ENCODE measurements at regions not wholly inside any gene's neighbourhood (a gene's known extent, or its start where the extent isn't known, plus 50 kb on each side); places are given as distances from the start of the nearest gene placed in this dataset.

- Histone ChIP-seq H3K4me3 (ENCODE audit: low read length in 3 of 3) (no peak overlapping the region), H3K9me3 (ENCODE audit: control insufficient read depth in 2 of 3, insufficient read depth in 1 of 3, low read length in 3 of 3) (no peaks in the 10 kb centered on the region), H3K4me1 (ENCODE audit: control insufficient read depth in 2 of 3, insufficient read depth in 2 of 3, low read depth in 1 of 3, low read length in 3 of 3) (no peaks in the 10 kb centered on the region), H3K36me3 (ENCODE audit: control insufficient read depth in 2 of 3, insufficient read depth in 3 of 3, low read length in 3 of 3) (no peaks in the 10 kb centered on the region), H3K27me3 (ENCODE audit: control insufficient read depth, insufficient read depth, low read length) (no peaks in the 10 kb centered on the region), H3K9ac (ENCODE audit: low read length in 3 of 3) (no peak overlapping the region), H3K27ac (ENCODE audit: low read depth in 2 of 2, low read length in 2 of 2) (no peak overlapping the region)
- intact Hi-C loops (cut with DNase I) = no loop called here
- DNase-seq = no peak
- no peak for FAIRE-seq
- TF ChIP-seq CTCF (IDR thresholded peaks at IDR 0.05; ENCODE audit: borderline replicate concordance, extremely low read depth, insufficient read depth) = no peak
Measured at GRCh38 chr6:26292709-26293108, 72.3 kb upstream of the BTN3A2 start.

- intact Hi-C loops (cut with DNase I) = no loop called here
- Histone ChIP-seq H3K9me3 (ENCODE audit: control insufficient read depth in 2 of 3, insufficient read depth in 1 of 3, low read length in 3 of 3) (no peaks in the 10 kb centered on the region), H3K4me1 (ENCODE audit: control insufficient read depth in 2 of 3, insufficient read depth in 2 of 3, low read depth in 1 of 3, low read length in 3 of 3) (no peaks in the 10 kb centered on the region), H3K27ac (ENCODE audit: low read depth in 2 of 2, low read length in 2 of 2) (no peak overlapping the region), H3K27me3 (ENCODE audit: control insufficient read depth, insufficient read depth, low read length) (no peaks in the 10 kb centered on the region), H3K9ac (ENCODE audit: low read length in 3 of 3) (no peak overlapping the region), H3K36me3 (ENCODE audit: control insufficient read depth in 2 of 3, insufficient read depth in 3 of 3, low read length in 3 of 3) (no peaks in the 10 kb centered on the region), H3K4me3 (ENCODE audit: low read length in 3 of 3) (no peak overlapping the region)
- DNase-seq = no peak
- no peak for TF ChIP-seq CTCF (IDR thresholded peaks at IDR 0.05; ENCODE audit: borderline replicate concordance, extremely low read depth, insufficient read depth)
- FAIRE-seq = no peak
Measured at GRCh38 chr6:26294302-26294701, 70.7 kb upstream of the BTN3A2 start.

GRCh38 chr6:26295691-26296555 is 69.1 kb upstream of the BTN3A2 start:
- intact Hi-C loops (cut with DNase I) = no loop called here
- TF ChIP-seq CTCF (IDR thresholded peaks at IDR 0.05; ENCODE audit: borderline replicate concordance, extremely low read depth, insufficient read depth) = no peak
- H3K27me3 ChIP-seq (ENCODE audit: control insufficient read depth, insufficient read depth, low read length) = no peaks in the 10 kb centered on the region
- no peak overlapping the region for H3K4me3 ChIP-seq (ENCODE audit: low read length in 3 of 3)
- no peak for DNase-seq
- no peaks in the 10 kb centered on the region for H3K4me1 ChIP-seq (ENCODE audit: control insufficient read depth in 2 of 3, insufficient read depth in 2 of 3, low read depth in 1 of 3, low read length in 3 of 3)
- H3K9ac ChIP-seq (ENCODE audit: low read length in 3 of 3) = no peak overlapping the region
- no peaks in the 10 kb centered on the region for H3K9me3 ChIP-seq (ENCODE audit: control insufficient read depth in 2 of 3, insufficient read depth in 1 of 3, low read length in 3 of 3)
- no peak for FAIRE-seq
- no peak overlapping the region for H3K27ac ChIP-seq (ENCODE audit: low read depth in 2 of 2, low read length in 2 of 2)
- no peaks in the 10 kb centered on the region for H3K36me3 ChIP-seq (ENCODE audit: control insufficient read depth in 2 of 3, insufficient read depth in 3 of 3, low read length in 3 of 3)

GRCh38 chr6:26296556-26296856 is 68.5 kb upstream of the BTN3A2 start:
- no peak for DNase-seq
- intact Hi-C loops (cut with DNase I) = no loop called here
- TF ChIP-seq CTCF (IDR thresholded peaks at IDR 0.05; ENCODE audit: borderline replicate concordance, extremely low read depth, insufficient read depth) = no peak
- Histone ChIP-seq H3K9me3 (ENCODE audit: control insufficient read depth in 2 of 3, insufficient read depth in 1 of 3, low read length in 3 of 3) (no peaks in the 10 kb centered on the region), H3K36me3 (ENCODE audit: control insufficient read depth in 2 of 3, insufficient read depth in 3 of 3, low read length in 3 of 3) (no peaks in the 10 kb centered on the region), H3K27me3 (ENCODE audit: control insufficient read depth, insufficient read depth, low read length) (no peaks in the 10 kb centered on the region), H3K4me1 (ENCODE audit: control insufficient read depth in 2 of 3, insufficient read depth in 2 of 3, low read depth in 1 of 3, low read length in 3 of 3) (no peaks in the 10 kb centered on the region), H3K27ac (ENCODE audit: low read depth in 2 of 2, low read length in 2 of 2) (no peak overlapping the region), H3K9ac (ENCODE audit: low read length in 3 of 3) (no peak overlapping the region), H3K4me3 (ENCODE audit: low read length in 3 of 3) (no peak overlapping the region)
- FAIRE-seq = no peak

All from kidney (tissue), 13 donors.